Ishikawa (cell line): ENCODE measurements at regions not wholly inside any gene's neighbourhood (a gene's known extent, or its start where the extent isn't known, plus 50 kb on each side); places are given as distances from the start of the nearest gene placed in this dataset.

Source experiments
- CREB1 ChIP-seq: IDR thresholded peaks from 2 replicates; pipeline ENCODE4 v1.6.1; 2012; ENCODE audit warnings: low read depth
- EP300 ChIP-seq: IDR thresholded peaks from 2 replicates; pipeline ENCODE4 v1.6.1; 2012; ENCODE audit warnings: borderline replicate concordance
- FOXM1 ChIP-seq: IDR thresholded peaks from 2 replicates; pipeline ENCODE4 v1.6.1; 2012; ENCODE audit warnings: low read depth, borderline replicate concordance
- MAX ChIP-seq: IDR thresholded peaks from 2 replicates; pipeline ENCODE4 v1.6.1; 2012
- NFIC ChIP-seq: IDR thresholded peaks from 2 replicates; pipeline ENCODE4 v1.6.1; 2012
- TAF1 ChIP-seq: IDR thresholded peaks from 2 replicates; pipeline ENCODE4 v1.6.1; 2012; ENCODE audit warnings: low read depth, mild to moderate bottlenecking
- TCF12 ChIP-seq: IDR thresholded peaks from 2 replicates; pipeline ENCODE4 v1.6.1; 2012; ENCODE audit warnings: low read depth
- YY1 ChIP-seq: IDR thresholded peaks from 2 replicates; pipeline ENCODE4 v1.6.1; 2012; ENCODE audit warnings: low read depth

- TF ChIP-seq MAX (no peak), NFIC (no peak), EP300 (no peak), FOXM1 (no peak), TAF1 (no peak), YY1 (no peak), TCF12 (no peak), CREB1 (no peak)
Measured at GRCh38 chr21:15679630-15680029, 50.2 kb upstream of the USP25 start.
